Colonic mucosa (tissue), 4 donors: ENCODE measurements at regions not wholly inside any gene's neighbourhood (a gene's known extent, or its start where the extent isn't known, plus 50 kb on each side); places are given as distances from the start of the nearest gene placed in this dataset.

ENCODE experiments used
- DNase-seq: peaks from one replicate; pipeline ENCODE4 v3.0.0-alpha.2; 2020
- H3K27ac ChIP-seq: fragments of 200-600 bp; one replicate; pipeline ENCODE4 v1.8.0; 2021
- H3K27me3 ChIP-seq: fragments of 200-600 bp; one replicate; pipeline ENCODE4 v1.8.0; 2021
- H3K36me3 ChIP-seq: fragments of 200-600 bp; one replicate; pipeline ENCODE4 v1.8.0; 2021
- H3K4me1 ChIP-seq: fragments of 200-600 bp; one replicate; pipeline ENCODE4 v1.8.0; 2021; ENCODE audit warnings: mild to moderate bottlenecking
- H3K4me3 ChIP-seq: fragments of 200-600 bp; one replicate; pipeline ENCODE4 v1.8.0; 2021
- H3K9ac ChIP-seq, 2 donors: one replicate each; pipeline ENCODE4 v1.7.0; 2013; ENCODE audit warnings: control low read depth in 2 of 2, low read depth in 2 of 2, low read length in 2 of 2
- H3K9me3 ChIP-seq: fragments of 200-600 bp; one replicate; pipeline ENCODE4 v1.8.0; 2021
- intact Hi-C: fragments of 100-400 bp; cut with DNase I; formaldehyde crosslinking; loops from one replicate; pipeline ENCODE4 v1.14.1; 2022
- TF ChIP-seq, protein P1 (sequence below): fragments of 200-600 bp; IDR thresholded peaks from one replicate; pipeline ENCODE4 v1.8.0; 2022; ENCODE audit warnings: antibody characterized with exemption, mild to moderate bottlenecking
- donor health status: healthy.
- donor health status: DM: no; HTN: no; CAD: no.
- donor health status: DM: no; HTN: no; CAD: no.

DNA sequence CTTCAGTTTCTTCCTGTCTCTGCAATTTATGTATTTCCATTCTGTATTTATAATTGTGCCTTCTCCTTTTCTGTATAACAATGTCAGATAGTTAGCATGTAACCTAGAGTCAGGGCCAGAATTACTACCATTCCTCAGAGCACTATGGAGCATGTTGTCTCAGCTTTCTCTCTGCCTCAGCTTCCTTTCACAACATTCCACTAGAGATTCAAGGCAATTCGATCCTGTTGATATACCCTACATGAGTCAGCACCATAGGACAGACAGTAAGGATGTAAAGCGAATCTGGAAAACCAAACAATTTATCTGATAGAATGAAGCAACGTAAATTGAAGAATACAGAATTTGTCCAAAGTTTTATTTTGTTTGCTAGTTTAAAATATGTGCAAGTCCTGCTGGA lies 728.3 kb upstream of the SEMA6A start:
- Histone ChIP-seq H3K36me3 (no peaks in the 10 kb centered on the region), H3K4me1 (no peaks in the 10 kb centered on the region), H3K27me3 (no peaks in the 10 kb centered on the region), H3K9ac (no peak overlapping the region), H3K4me3 (no peak overlapping the region), H3K27ac (no peak overlapping the region), H3K9me3 (no peaks in the 10 kb centered on the region)
- DNase-seq, result no peak
- TF ChIP-seq, protein P1, sequence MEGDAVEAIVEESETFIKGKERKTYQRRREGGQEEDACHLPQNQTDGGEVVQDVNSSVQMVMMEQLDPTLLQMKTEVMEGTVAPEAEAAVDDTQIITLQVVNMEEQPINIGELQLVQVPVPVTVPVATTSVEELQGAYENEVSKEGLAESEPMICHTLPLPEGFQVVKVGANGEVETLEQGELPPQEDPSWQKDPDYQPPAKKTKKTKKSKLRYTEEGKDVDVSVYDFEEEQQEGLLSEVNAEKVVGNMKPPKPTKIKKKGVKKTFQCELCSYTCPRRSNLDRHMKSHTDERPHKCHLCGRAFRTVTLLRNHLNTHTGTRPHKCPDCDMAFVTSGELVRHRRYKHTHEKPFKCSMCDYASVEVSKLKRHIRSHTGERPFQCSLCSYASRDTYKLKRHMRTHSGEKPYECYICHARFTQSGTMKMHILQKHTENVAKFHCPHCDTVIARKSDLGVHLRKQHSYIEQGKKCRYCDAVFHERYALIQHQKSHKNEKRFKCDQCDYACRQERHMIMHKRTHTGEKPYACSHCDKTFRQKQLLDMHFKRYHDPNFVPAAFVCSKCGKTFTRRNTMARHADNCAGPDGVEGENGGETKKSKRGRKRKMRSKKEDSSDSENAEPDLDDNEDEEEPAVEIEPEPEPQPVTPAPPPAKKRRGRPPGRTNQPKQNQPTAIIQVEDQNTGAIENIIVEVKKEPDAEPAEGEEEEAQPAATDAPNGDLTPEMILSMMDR, result no peak
- intact Hi-C loops, result no loop called here

DNA sequence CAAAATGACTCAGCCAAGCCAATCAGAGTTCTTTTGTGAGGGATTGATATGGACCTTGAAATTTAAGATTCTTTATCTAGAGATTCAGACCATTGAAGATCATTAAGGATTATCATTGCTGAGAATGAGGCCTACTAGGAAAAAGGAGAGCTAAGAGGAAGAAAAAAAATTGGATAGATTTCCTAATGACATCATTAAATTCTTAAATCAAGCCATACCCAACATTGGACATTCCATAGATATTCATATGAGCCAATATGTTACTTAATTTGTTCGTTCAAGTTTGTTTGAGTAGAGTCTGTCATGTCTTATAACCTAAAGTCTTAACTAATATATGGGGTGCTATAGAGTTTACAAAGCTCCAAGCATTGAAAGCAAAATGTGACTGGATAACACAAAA lies 727.9 kb upstream of the SEMA6A start:
- TF ChIP-seq, protein P1, result no peak
- H3K4me1 ChIP-seq, result no peaks in the 10 kb centered on the region
- H3K27me3 ChIP-seq, result no peaks in the 10 kb centered on the region
- intact Hi-C loops, result no loop called here
- no peak overlapping the region for H3K27ac ChIP-seq
- no peak overlapping the region for H3K4me3 ChIP-seq
- no peaks in the 10 kb centered on the region for H3K9me3 ChIP-seq
- H3K36me3 ChIP-seq, result no peaks in the 10 kb centered on the region
- no peak for DNase-seq
- H3K9ac ChIP-seq, result no peak overlapping the region

DNA sequence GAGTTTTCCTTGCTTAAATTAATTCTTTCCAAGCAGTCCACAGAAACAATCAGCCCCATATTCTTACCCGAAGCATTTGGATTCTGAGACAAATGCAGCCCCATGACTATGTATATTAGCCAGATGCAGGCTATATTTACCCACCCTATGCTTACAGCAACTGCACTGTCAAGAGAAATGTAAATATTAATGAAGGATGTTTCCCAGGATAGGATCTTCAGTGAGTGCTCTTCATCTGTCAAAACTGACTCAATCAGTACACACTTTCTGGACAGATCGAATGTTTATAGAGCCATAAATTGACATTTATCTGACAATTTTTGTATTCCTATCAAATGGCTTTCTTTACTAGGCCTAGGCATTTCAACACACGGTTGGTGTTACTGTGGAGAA lies 725.3 kb upstream of the SEMA6A start:
- DNase-seq, result no peak
- no peaks in the 10 kb centered on the region for H3K9me3 ChIP-seq
- TF ChIP-seq, protein P1, result no peak
- no peak overlapping the region for H3K4me3 ChIP-seq
- no peaks in the 10 kb centered on the region for H3K4me1 ChIP-seq
- H3K9ac ChIP-seq, result no peak overlapping the region
- H3K27me3 ChIP-seq, result no peaks in the 10 kb centered on the region
- no peaks in the 10 kb centered on the region for H3K36me3 ChIP-seq
- H3K27ac ChIP-seq, result no peak overlapping the region
- intact Hi-C loops, result no loop called here

DNA sequence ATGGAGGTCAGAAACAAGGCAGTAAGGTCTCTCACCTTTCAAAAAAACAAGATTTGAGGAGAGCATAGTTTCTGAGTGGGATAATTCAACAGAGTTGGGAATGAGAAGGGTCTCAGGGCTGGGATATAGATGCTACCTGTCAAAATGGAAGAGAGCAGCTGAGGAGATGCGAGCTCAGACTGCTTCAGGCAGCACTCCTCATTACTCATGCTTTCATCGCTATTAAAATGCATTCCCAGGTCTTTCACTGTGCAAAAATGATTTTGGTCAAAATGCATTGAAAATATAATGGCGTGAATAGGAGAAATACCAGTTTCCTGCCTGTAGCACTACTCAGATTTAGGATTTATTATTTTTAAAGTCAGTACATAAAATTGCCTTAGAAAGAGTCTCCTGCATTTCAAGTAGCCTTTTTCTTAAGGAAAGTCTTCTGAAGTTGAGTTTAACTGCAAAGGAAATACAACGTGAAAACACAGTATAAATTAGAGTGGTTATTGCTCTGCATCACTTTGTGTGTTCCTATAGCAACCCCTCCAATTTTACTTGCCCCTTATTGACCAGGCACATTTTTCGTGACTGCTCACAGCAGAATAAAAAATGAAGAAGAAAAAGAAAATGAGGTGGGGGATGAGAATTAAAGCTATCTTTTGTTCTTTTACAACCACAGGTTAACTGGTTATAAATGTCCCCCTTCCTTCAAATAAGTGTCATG lies 724.8 kb upstream of the SEMA6A start:
- intact Hi-C loops, result no loop called here
- no peaks in the 10 kb centered on the region for H3K27me3 ChIP-seq
- H3K36me3 ChIP-seq, result no peaks in the 10 kb centered on the region
- no peaks in the 10 kb centered on the region for H3K9me3 ChIP-seq
- TF ChIP-seq, protein P1, result no peak
- no peak for DNase-seq
- no peak overlapping the region for H3K4me3 ChIP-seq
- H3K27ac ChIP-seq, result no peak overlapping the region
- H3K4me1 ChIP-seq, result no peaks in the 10 kb centered on the region
- H3K9ac ChIP-seq, result no peak overlapping the region

DNA sequence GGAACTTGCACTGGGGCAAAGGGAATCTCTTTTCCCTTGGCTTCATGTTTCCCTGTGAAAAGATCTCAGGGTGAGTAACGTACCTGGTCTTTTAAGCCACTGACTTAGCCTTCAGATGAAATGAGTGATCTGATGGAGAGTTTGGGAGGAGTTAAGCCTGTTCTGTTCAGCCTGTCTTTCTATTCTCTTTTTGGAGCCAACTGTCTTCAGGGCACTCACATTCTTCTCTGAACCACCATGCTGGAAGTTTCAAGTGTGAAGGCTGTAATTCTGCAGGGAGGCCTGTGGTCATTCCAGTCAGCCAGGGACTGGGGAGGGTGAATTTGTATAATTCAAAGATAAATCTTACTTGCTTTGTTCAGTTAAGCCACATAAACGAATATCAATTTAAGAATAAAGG lies 722.2 kb upstream of the SEMA6A start:
- Histone ChIP-seq H3K9ac (no peak overlapping the region), H3K36me3 (no peaks in the 10 kb centered on the region), H3K27me3 (no peaks in the 10 kb centered on the region), H3K4me3 (no peak overlapping the region), H3K27ac (no peak overlapping the region), H3K9me3 (no peaks in the 10 kb centered on the region), H3K4me1 (no peaks in the 10 kb centered on the region)
- no peak for DNase-seq
- intact Hi-C loops, result no loop called here
- TF ChIP-seq, protein P1, result no peak
